Dedifferentiated amniotic fluid mesenchymal stem cell (primary cell): ENCODE measurements at regions not wholly inside any gene's neighbourhood (a gene's known extent, or its start where the extent isn't known, plus 50 kb on each side); places are given as distances from the start of the nearest gene placed in this dataset.

Experiments
- DNase-seq: peaks from one replicate; pipeline ENCODE4 v3.0.0-alpha.2; 2016; ENCODE audit errors: extremely low spot score

DNA sequence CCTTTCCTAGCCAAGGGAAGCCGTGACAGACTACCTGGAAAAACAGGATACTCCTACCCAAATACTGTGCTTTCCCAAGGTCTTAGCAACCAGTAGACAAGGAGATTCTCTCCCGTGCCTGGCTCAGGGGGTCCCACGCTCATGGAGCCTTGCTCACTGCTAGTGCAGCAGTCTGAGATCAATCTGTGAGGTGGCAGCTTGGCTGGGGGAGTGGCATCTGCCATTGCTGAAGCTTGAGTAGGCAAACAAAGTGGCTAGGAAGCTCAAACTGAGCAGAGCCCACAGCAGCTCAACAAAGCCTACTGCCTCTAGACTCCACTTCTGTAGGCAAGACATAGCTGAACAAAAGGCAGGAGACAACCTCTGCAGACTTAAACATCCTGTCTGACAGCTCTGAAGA lies 177.1 kb downstream of the PARM1 start:
- DNase-seq = no peak

DNA sequence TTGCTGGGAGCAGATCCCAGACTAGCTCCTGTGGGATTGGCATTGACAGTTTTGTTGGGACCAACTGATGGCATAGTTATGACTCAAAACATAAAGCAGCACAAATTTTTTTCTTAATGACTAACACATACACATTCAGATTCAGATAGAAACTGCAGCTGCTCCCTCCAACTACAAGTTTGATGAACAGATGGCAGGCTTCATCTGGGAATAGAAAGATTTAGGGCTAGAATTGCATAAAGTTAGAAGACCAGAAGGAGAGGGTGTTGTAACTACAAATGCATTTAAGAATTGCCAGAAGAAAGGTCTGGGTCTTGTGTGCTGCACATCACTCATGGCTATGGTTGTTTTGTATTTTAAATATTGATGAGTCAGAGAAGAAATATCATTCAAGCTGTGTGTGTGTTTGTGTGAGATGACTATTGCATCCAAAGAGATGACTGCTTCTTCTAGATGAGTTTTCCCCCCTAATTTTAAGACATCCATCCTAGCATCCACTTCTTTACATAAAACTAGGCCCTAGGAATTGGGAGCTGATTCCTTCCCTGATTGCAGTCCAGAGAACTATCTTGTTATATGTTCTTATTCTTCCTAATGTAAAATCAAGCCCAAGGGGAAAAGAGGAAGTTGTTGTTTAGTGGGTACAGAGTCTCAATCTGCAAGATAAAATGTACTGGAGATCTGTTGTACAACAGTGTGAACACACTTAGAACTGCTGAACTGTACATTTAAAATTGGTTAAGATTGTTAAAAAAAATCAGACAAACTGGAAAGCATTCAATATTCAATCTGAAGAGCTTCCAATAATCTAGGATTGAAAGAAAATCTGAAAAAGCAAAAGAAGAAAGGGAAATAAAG lies 175.1 kb downstream of the PARM1 start:
- DNase-seq = no peak

DNA sequence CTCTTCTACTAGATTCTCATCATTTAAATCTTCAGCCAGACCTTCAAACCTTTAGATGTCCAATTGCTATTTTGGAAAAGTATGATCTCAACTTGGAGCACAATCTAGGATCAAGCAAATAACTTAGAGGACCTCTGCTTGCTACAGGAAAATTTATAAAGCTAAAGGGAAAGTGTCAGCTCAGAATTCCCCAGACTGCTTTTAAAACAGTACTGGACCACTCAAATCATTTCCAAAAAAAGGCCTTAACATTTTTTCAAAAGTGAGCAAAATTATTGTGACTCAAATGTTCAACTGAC lies 169.8 kb downstream of the PARM1 start:
- no peak for DNase-seq

DNA sequence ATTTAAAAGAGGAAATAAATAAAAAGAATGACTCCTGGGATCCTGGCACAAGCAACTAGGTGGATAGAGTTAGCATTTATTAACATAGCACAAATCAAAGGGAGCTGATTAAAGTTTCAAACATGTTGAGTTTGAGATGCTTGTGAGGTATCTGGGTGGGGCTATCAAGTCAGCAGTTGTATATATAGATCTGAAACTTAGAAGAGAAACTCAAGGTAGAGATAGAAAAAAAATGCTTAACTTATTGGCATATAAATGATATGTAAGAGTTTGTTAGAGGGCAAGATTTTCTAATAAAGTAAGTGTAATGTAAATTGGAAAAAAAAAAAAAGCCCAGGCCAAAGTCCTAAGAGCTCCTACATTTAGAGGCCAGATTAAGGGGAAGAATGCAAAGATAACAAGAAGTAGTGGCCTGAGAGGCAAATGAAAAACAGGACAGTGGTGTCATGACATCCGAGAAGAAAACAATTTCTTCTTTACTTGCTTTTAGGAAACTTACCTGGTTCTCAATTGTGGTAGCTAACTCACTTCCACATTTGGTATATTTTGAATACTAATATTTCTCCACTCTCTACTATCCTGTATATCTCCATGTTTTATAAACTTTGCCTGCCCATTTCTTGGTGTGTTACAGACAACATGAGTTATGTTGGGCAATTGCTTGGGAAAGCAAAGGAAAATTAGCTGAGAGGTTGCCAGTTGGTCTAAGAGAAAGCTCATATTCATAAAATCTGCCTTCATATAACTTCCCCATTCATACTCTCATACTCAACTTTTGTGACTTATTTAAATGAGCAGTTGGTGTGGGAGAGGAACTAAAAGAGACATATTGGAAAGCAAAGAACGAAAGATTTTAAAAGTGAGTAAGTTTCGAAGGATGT lies 169.2 kb downstream of the PARM1 start:
- no peak for DNase-seq
